ENCODE measurements at regions not wholly inside any gene's neighbourhood (a gene's known extent, or its start where the extent isn't known, plus 50 kb on each side); places are given as distances from the start of the nearest gene placed in this dataset.
A peak's percentile ranks its signal among the peaks of the same experiment; 100 is the strongest.

- no peak for DNase-seq
Measured at GRCh38 chr13:72156760-72157159, 289.8 kb upstream of the DACH1 start.

DNA sequence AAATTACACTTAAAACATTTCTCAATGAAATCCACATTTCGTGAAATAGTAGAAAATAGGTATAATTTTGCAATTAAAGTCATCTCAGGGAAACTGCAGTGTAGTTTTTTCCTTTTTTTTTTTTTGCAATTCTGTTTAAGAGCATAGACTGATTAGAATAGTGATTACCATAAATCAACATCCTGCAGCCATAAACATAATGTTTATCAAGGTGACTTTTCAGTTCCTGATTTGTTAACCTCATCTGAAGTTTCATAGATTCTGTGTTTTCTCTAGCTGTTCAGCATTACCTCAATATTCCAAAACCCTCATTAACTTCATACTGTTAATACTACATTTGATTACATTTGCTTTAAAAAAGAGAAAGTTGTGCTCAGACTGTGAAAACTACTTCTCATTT, 286.3 kb upstream of the DACH1 start:
- DNase-seq = no peak

GRCh38 chr13:72151241-72151640, 284.2 kb upstream of the DACH1 start:
- DNase-seq = peak; percentile 95

- no peak for DNase-seq
Measured at GRCh38 chr13:72150502-72150901, 283.5 kb upstream of the DACH1 start.

DNA sequence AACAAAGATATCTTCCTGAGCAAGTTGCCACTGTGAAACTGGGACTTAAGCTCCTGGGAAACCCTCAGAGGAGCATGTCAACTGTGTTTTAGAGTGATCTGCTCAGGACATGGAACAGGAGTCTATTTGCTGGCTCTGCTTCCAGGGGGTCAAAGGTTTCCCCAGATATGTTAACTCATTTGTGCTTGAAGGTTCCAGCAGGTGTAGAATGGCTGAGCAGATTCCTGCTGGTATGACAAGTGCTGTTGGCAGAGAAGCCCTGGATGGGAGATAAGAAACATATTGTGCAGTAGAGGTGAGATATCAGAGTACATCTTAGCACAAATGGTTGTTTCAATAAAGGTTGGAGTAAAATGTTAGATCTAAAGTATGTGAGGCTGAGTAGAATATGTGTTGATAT, 282.7 kb upstream of the DACH1 start:
- DNase-seq = no peak

GRCh38 chr13:72146816-72147215, 279.8 kb upstream of the DACH1 start:
- no peak for DNase-seq

DNA sequence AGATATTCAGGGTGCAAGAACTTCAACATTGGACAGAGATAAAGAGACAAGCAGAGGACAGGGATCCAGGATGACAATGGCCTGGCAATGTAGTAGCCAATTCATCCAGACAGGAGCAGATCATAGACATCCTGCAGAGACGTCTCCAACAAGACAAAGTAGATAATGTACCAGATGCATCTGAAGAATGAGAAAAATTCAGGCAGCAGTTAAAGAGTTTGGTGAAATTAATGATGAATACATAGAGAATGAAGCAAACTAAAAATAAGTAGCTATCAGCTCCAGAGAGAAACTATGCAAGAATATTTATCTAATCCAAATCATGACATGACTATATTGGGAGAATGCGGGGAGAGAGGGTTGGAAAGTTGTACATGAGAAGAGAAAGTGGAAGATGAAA, 278.4 kb upstream of the DACH1 start:
- DNase-seq = peak; percentile 49

DNA sequence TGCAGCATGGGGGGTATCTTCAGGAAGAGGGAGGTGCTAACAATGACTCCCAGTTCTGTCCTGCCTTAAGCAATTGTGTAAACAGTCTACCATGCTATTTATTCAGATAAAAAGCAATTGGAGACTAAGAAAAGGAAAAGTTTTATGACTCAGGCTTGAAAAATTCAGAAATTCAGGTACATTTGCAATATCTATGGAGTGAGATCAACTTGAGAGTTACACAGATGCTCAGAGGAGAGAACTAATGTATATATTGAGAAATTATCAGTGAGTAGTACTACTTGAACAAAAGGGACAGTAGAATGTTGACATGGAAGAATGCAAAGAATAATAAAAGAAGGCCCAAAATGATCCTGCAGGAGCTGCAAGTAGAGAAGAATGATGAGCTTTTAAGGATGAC, 277.6 kb upstream of the DACH1 start:
- no peak for DNase-seq

GRCh38 chr13:72141855-72142519, 275.0 kb upstream of the DACH1 start:
- peak; percentile 44 for DNase-seq

- DNase-seq = no peak
Measured at GRCh38 chr13:72139192-72139591, 272.2 kb upstream of the DACH1 start.

DNA sequence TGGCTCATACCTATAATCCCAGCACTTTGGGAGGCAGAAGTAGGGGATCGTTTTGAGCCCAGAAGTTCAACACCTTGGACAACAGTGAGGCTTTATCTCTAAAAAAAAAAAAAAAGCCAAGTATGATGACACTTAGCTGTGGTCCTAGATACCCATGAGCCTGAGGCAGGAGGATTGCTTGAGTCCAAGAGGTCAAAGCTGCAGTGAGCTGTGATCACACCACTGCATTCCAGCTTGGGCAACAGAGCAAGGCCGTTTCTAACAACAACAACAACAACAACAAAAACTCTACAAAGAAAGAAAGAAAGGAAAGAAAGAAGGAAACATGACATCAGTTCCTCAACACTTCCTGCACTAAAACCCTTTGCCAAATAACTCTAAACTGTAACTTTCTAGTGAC, 265.1 kb upstream of the DACH1 start:
- no peak for DNase-seq

DNA sequence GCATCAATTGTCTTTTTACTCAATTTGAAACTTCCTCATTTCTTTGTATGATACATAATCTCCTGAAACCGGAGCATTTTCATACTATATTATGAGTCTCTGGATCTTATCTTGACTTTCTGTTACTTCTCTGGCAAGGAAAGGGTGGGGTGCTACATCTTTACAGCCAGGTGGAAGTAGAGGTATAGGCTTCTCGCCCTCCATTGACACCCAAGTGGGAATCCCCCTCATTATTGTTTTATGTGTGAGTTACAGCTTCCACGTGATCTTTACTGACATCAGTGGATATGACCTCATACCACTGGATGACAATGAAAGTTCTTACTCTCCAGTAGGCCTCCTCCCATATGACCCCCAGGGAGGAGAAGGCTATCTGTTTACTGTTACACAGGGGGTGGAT, 262.1 kb upstream of the DACH1 start:
- DNase-seq = no peak

DNA sequence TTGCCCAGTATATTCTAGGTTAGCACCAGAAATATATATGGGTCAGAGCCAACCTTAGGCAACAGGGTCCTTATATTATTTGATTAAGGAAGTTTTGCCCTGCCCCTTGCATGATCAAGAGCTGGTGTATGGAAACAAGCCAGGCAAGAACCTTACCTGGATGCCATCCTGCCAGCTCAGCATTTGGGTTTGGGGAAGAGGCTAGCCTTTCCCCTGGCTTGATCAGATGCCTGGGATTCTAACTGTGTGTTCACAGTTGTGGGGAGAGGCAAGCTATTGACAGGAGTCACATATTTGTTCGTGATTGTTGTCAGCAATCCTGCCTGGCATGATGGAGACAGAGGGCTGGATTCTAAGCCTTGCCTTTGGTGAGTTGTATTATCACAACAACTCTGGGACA, 260.0 kb upstream of the DACH1 start:
- no peak for DNase-seq

DNA sequence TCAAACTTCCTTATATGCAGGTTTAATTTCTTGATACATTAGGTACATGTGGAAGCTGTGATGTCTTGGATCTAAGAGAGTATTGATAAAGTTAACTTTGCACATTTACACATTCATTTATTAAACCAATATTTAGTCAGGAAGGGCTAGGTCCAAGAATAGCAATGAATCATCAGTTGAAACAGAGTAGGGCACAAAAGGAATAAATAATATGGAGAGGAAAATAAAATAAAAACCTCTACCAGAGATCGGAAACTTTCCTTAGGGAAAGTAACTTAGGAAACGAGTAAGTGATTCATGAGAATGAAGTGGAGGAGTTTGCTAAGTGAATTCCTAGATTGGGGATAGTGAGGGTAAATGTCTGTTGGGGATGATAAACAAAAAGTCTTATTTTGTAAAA, 259.4 kb upstream of the DACH1 start:
- no peak for DNase-seq

GRCh38 chr13:72125561-72125960, 258.6 kb upstream of the DACH1 start:
- no peak for DNase-seq

GRCh38 chr13:72122661-72123255, 255.8 kb upstream of the DACH1 start:
- DNase-seq = no peak

DNA sequence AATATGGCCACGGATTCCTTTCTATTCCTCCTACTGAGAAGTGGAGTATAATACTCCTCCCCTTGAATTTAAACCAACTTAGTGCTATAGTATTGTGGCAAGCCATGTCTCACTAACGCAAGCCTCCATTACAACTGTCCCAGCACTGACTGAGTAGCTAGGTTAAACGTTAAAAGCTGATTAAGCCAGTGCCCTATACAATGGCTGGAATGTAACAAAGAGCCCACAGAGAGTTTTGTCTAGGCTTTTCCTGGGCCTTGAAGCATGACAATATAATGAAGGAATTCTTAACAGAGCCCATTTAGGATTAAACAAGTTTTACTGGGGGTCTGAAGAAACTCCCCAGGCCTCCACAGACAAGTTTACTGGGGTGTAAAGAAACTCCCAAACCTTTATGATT, 254.5 kb upstream of the DACH1 start:
- no peak for DNase-seq

DNA sequence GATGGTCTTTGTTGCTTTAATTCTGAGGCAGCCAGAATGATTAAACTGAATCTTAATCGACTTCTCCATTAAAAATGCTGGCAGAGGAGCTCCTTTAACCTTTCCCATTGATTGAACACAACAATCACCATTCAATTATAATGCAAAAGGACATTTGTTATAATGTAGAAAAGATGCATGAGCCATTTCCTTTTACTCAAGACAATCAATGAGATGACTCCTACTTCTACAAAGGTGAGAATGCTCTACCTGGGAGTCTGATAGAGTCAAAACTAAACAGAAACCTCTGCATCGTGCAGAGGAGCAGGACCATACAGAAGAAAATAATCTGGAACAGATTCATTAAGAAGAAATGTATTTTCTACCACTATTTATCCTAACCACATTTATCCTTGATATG, 253.6 kb upstream of the DACH1 start:
- DNase-seq = no peak

DNA sequence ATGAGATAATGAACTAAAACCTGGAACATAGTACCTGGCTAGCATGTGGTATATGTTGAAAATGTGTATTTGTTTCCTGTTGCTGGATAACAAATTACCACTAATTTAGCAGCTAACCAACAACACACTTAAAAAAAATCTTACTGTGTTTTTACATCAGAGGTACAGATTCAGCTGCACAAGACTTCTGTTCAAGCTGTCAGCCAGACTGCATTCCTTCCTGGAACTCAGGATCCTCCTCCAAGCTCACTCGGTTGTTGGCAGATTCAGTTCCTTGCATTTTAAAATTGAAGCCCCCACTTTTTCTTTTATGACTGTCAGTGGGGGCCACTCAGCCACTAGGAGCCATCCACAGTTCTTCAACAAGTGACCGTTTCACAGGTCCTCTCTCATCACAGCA, 246.9 kb upstream of the DACH1 start:
- DNase-seq = no peak

- no peak for DNase-seq
Measured at GRCh38 chr13:72113076-72113475, 246.1 kb upstream of the DACH1 start.

- DNase-seq = no peak
Measured at GRCh38 chr13:72112216-72112615, 245.2 kb upstream of the DACH1 start.

DNA sequence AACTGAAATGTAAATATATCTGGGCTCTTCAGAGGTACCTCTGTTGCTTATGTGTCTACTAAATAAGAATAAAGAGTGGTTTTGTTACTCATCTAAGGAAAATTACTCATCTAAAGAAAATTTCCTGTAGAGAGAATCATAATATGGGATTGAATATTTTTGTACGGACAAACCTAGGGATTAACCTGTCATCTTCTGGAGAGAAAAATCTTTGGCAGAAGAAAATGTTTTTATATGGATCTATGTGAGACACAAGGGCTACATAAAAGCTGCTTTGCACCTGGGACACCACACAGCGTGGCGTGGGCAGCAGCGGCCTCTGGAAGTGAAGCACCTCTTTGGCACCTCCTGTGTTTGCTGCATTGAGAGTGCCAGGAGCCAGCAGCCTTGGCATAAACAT, 242.9 kb upstream of the DACH1 start:
- DNase-seq = peak; percentile 18

GRCh38 chr13:72104656-72105180, 237.7 kb upstream of the DACH1 start:
- peak; percentile 18 for DNase-seq

DNA sequence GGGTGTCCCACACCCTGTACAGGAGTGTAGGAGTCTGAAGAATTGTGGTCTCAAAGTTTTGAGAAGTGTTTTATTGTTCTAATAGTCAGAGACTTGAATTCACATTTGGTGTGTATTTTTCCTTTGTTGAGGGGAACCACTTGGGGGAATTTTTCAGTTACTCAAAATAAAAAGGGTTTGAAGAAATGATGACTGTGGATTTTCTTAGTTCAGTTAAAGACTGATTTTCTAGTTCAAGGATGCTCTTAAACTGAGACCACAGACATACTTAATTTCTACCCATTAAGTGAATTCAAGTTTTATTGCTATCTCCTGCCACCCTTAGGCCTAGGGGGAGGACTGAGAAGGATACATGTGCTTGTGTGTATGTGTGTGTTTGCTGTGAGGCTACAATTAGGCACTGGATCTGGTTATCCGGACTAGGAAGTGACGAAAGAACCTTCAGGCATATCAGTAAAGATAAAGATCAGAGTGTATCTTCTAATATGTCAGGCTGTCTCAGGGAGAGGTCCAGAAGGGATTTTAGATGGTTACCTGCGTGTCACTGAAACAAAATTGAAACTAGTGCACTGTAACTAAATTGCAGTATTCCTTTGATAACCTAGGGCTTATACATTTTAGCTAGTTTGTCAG, 234.9 kb upstream of the DACH1 start:
- no peak for DNase-seq

DNA sequence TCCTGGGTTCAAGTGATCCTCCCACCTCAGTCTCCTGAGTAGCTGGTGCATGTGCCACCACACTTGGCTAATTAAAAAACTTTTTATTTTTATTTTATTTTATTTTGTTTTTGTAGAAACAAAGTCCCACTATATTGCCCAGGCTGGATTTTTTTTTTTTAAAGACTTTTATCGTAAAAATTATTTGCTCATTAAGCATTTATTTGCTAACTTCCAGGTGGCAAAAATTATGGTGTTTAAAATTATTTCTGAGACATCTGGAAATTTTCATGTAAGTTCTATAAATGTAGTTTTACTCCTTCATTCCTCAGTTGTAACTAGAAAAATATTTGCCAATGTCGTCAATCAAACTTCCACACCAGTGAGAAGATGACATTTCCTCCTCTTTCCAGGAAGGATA, 233.3 kb upstream of the DACH1 start:
- DNase-seq = no peak

All from fibroblast of skin of right quadriceps (primary cell).